ENCODE measurements at regions not wholly inside any gene's neighbourhood (a gene's known extent, or its start where the extent isn't known, plus 50 kb on each side); places are given as distances from the start of the nearest gene placed in this dataset.

DNA sequence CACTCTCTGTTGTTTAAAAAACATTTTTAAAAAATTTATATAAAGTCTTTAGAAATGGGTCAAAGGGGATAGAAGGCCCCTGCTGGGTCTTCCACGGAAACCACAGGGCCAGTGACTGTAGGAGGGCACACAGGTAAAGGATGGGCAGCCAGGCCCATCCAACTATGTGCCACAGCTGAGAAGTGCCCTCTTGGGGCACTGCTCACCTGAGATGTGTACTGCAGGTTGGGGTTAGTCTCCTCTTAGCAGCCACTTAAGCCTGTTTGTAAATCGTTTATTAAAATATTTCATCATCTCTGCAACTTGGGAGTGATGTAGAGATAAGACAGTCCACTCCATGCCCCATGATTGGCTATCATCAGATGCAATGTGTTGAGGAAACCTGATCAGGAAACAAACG, 222.4 kb downstream of the DIRAS2 start (continued):
- TF ChIP-seq, protein P1, sequence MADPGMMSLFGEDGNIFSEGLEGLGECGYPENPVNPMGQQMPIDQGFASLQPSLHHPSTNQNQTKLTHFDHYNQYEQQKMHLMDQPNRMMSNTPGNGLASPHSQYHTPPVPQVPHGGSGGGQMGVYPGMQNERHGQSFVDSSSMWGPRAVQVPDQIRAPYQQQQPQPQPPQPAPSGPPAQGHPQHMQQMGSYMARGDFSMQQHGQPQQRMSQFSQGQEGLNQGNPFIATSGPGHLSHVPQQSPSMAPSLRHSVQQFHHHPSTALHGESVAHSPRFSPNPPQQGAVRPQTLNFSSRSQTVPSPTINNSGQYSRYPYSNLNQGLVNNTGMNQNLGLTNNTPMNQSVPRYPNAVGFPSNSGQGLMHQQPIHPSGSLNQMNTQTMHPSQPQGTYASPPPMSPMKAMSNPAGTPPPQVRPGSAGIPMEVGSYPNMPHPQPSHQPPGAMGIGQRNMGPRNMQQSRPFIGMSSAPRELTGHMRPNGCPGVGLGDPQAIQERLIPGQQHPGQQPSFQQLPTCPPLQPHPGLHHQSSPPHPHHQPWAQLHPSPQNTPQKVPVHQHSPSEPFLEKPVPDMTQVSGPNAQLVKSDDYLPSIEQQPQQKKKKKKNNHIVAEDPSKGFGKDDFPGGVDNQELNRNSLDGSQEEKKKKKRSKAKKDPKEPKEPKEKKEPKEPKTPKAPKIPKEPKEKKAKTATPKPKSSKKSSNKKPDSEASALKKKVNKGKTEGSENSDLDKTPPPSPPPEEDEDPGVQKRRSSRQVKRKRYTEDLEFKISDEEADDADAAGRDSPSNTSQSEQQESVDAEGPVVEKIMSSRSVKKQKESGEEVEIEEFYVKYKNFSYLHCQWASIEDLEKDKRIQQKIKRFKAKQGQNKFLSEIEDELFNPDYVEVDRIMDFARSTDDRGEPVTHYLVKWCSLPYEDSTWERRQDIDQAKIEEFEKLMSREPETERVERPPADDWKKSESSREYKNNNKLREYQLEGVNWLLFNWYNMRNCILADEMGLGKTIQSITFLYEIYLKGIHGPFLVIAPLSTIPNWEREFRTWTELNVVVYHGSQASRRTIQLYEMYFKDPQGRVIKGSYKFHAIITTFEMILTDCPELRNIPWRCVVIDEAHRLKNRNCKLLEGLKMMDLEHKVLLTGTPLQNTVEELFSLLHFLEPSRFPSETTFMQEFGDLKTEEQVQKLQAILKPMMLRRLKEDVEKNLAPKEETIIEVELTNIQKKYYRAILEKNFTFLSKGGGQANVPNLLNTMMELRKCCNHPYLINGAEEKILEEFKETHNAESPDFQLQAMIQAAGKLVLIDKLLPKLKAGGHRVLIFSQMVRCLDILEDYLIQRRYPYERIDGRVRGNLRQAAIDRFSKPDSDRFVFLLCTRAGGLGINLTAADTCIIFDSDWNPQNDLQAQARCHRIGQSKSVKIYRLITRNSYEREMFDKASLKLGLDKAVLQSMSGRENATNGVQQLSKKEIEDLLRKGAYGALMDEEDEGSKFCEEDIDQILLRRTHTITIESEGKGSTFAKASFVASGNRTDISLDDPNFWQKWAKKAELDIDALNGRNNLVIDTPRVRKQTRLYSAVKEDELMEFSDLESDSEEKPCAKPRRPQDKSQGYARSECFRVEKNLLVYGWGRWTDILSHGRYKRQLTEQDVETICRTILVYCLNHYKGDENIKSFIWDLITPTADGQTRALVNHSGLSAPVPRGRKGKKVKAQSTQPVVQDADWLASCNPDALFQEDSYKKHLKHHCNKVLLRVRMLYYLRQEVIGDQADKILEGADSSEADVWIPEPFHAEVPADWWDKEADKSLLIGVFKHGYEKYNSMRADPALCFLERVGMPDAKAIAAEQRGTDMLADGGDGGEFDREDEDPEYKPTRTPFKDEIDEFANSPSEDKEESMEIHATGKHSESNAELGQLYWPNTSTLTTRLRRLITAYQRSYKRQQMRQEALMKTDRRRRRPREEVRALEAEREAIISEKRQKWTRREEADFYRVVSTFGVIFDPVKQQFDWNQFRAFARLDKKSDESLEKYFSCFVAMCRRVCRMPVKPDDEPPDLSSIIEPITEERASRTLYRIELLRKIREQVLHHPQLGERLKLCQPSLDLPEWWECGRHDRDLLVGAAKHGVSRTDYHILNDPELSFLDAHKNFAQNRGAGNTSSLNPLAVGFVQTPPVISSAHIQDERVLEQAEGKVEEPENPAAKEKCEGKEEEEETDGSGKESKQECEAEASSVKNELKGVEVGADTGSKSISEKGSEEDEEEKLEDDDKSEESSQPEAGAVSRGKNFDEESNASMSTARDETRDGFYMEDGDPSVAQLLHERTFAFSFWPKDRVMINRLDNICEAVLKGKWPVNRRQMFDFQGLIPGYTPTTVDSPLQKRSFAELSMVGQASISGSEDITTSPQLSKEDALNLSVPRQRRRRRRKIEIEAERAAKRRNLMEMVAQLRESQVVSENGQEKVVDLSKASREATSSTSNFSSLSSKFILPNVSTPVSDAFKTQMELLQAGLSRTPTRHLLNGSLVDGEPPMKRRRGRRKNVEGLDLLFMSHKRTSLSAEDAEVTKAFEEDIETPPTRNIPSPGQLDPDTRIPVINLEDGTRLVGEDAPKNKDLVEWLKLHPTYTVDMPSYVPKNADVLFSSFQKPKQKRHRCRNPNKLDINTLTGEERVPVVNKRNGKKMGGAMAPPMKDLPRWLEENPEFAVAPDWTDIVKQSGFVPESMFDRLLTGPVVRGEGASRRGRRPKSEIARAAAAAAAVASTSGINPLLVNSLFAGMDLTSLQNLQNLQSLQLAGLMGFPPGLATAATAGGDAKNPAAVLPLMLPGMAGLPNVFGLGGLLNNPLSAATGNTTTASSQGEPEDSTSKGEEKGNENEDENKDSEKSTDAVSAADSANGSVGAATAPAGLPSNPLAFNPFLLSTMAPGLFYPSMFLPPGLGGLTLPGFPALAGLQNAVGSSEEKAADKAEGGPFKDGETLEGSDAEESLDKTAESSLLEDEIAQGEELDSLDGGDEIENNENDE (IDR thresholded peaks at IDR 0.05; ENCODE audit: insufficient replicate concordance, low read length) = no peak
- no peak for TF ChIP-seq SAP30 (IDR thresholded peaks at IDR 0.05; ENCODE audit: insufficient read depth, insufficient replicate concordance, low read length)
- TF ChIP-seq SP1 (IDR thresholded peaks at IDR 0.05; ENCODE audit: low read depth, low read length) = no peak
- TF ChIP-seq ASH2L (IDR thresholded peaks at IDR 0.05; ENCODE audit: low read length) = no peak
- no peak for TF ChIP-seq GTF2F1 (IDR thresholded peaks at IDR 0.05; ENCODE audit: borderline replicate concordance, low read depth, low read length)
- no peak for TF ChIP-seq EP300 (IDR thresholded peaks at IDR 0.05; ENCODE audit: borderline replicate concordance in 1 of 2, low read depth in 2 of 2, low read length in 2 of 2)
- TF ChIP-seq KDM5A (IDR thresholded peaks at IDR 0.05; ENCODE audit: low read length) = no peak

All from H1 (cell line).